HCT116 (cell line): ENCODE measurements at regions not wholly inside any gene's neighbourhood (a gene's known extent, or its start where the extent isn't known, plus 50 kb on each side); places are given as distances from the start of the nearest gene placed in this dataset.
"Not testable (repeated sequence)": the region's sequence is repeated elsewhere in the genome, so short reads cannot be mapped to it uniquely, and the experiment has no call there.

Source experiments
- ATAC-seq: fragments of 200-7000 bp; cut with Tn5 transposase; 2 replicates; pipeline ENCODE4 v1.9.1; 2020; ENCODE audit warnings: mild to moderate bottlenecking, moderate library complexity
- BruUV-seq: library from RNA; stranded (reverse); fragments of 400-500 nt; replicated peaks from 2 replicates; lab custom pipeline; 2021; lab: Mats Ljungman, UMichigan
- CTCF ChIA-PET: fragments of 300-600 bp; sonication (Branson Sonifier 250); formaldehyde crosslinking; loops from one replicate; lab custom pipeline; 2021; ENCODE audit warnings: antibody characterized with exemption; lab: Charles Lee
- POLR2A ChIA-PET: fragments of 300-600, 350-600 bp; sonication (Branson Sonifier 250); formaldehyde crosslinking; loops from one replicate; lab custom pipeline; 2021; ENCODE audit warnings: antibody characterized with exemption; lab: Charles Lee
- RAD21 ChIA-PET, 2 experiments: fragments of 300-600 bp; sonication (Branson Sonifier 250); formaldehyde crosslinking; loops; one replicate each; lab custom pipeline; 2023; ENCODE audit warnings: low total read pairs in 2 of 2; ENCODE audit not compliant: uncharacterized antibody in 2 of 2, unreplicated experiment in 2 of 2, low non-redundant PET in 1 of 2; lab: Charles Lee
- DNase-seq: peaks from one replicate; pipeline ENCODE4 v3.0.0-alpha.2; 2010; ENCODE audit warnings: low read depth, low spot score
- H2AFZ ChIP-seq: fragments of 200-600 bp; shearing (Covaris generic), sonication (generic); 2 replicates; pipeline ENCODE4 v1.6.1; 2017; ENCODE audit warnings: low read depth, mixed run types, mixed read lengths, antibody characterized with exemption, low read length; ENCODE audit not compliant: poor library complexity, severe bottlenecking
- H3K27ac ChIP-seq: 2 replicates; pipeline ENCODE4 v1.5.1; 2012; ENCODE audit warnings: low read depth, low read length
- H3K27me3 ChIP-seq: fragments of 200-600 bp; sonication (generic); 2 replicates; pipeline ENCODE4 v1.6.1; 2016; ENCODE audit warnings: mixed run types, low read length, mixed read lengths; ENCODE audit not compliant: insufficient read depth
- H3K36me3 ChIP-seq, 2 experiments: fragments of 200-500 bp in 1 of 2; fragments of 200-600 bp in 1 of 2; sonication (Bioruptor generic) in 1 of 2; sonication (generic) in 1 of 2; 2 replicates each; pipeline versions ENCODE4 v1.5.1 to v1.6.1; 2014 to 2016; ENCODE audit warnings: low read length in 2 of 2, inconsistent platforms in 1 of 2, mixed read lengths in 1 of 2, mixed run types in 1 of 2; ENCODE audit not compliant: insufficient read depth in 2 of 2, control insufficient read depth in 1 of 2
- H3K4me1 ChIP-seq, 2 experiments: fragments of 200-600 bp in 1 of 2; sonication (generic) in 1 of 2; 2 replicates each; pipeline versions ENCODE4 v1.5.1 to v1.6.1; 2012 to 2017; ENCODE audit warnings: low read length in 2 of 2, inconsistent platforms in 1 of 2, mild to moderate bottlenecking in 1 of 2, mixed read lengths in 1 of 2, mixed run types in 1 of 2, moderate library complexity in 1 of 2; ENCODE audit not compliant: insufficient read depth in 2 of 2, control insufficient read depth in 1 of 2
- H3K4me2 ChIP-seq: fragments of 200-600 bp; sonication (generic); 2 replicates; pipeline ENCODE4 v1.6.1; 2017; ENCODE audit warnings: mixed run types, low read length, mixed read lengths
- H3K4me3 ChIP-seq, 2 experiments: fragments of 200-600 bp in 1 of 2; sonication (generic) in 1 of 2; replicated peaks in 1 of 2; 2 replicates each; pipeline ENCODE4 v1.5.1; 2011 to 2016; ENCODE audit warnings: low read length in 2 of 2, control low read depth in 1 of 2, low read depth in 1 of 2, mild to moderate bottlenecking in 1 of 2, mixed read lengths in 1 of 2, mixed run types in 1 of 2
- H3K79me2 ChIP-seq: fragments of 200-600 bp; sonication (generic); 2 replicates; pipeline ENCODE4 v1.6.1; 2017; ENCODE audit warnings: mild to moderate bottlenecking, mixed run types, low read length, moderate library complexity, mixed read lengths; ENCODE audit not compliant: insufficient read depth
- H3K9ac ChIP-seq: fragments of 200-600 bp; sonication (generic); 2 replicates; pipeline ENCODE4 v1.6.1; 2016; ENCODE audit warnings: low read length, mixed read lengths
- H3K9me2 ChIP-seq: fragments of 200-600 bp; sonication (generic), shearing (Covaris generic); 2 replicates; pipeline ENCODE4 v1.6.1; 2017; ENCODE audit warnings: mixed run types, mild to moderate bottlenecking, moderate library complexity; ENCODE audit not compliant: insufficient read depth
- H3K9me3 ChIP-seq, 2 experiments: fragments of 200-500 bp in 1 of 2; fragments of 200-600 bp in 1 of 2; sonication (Bioruptor generic) in 1 of 2; sonication (generic) in 1 of 2; 2 replicates each; pipeline ENCODE4 v1.6.1; 2014 to 2017; ENCODE audit warnings: low read length in 2 of 2, mixed read lengths in 2 of 2, inconsistent platforms in 1 of 2, low read depth in 1 of 2, mild to moderate bottlenecking in 1 of 2, mixed run types in 1 of 2, moderate library complexity in 1 of 2; ENCODE audit not compliant: control insufficient read depth in 1 of 2, insufficient read depth in 1 of 2
- H4K20me1 ChIP-seq: fragments of 200-600 bp; sonication (generic), shearing (Covaris generic); 2 replicates; pipeline ENCODE4 v1.6.1; 2017; ENCODE audit warnings: mixed run types, mild to moderate bottlenecking, moderate library complexity; ENCODE audit not compliant: insufficient read depth
- POLR2AphosphoS5 ChIP-seq: IDR thresholded peaks from 2 replicates; pipeline ENCODE4 v1.6.1; 2011; ENCODE audit warnings: mild to moderate bottlenecking, low read depth, low read length, moderate library complexity
- intact Hi-C: fragments of 100-400 bp; cut with micrococcal nuclease; formaldehyde crosslinking; loops from 2 replicates; pipeline ENCODE4 v1.10.0; 2022

DNA sequence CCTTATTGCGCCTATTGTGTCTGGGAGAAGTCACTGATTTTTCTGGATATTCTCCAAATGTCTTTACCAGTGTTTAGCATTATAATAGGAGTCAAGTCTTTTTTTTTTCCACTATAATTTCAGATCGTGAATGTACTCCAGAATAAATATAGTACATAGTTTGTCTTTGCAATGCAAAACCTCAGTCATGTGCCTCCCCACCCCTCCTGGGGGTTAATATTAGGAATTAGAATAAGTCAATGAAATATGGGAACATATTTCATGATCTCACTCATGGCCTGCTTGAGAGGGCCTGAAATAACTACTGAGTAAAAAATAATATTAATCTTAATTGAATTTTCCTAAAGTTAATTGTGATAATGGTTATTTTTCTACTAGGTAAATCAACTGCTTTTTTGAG lies 79.0 kb upstream of the TMEM170B start:
- Histone ChIP-seq H3K79me2 (no peaks in the 10 kb centered on the region), H3K9ac (no peak overlapping the region), H3K9me2 (no peaks in the 10 kb centered on the region), H4K20me1 (no peaks in the 10 kb centered on the region), H2AFZ (no peak overlapping the region), H3K4me2 (no peak overlapping the region), H3K27me3 (no peaks in the 10 kb centered on the region), H3K27ac (no peak overlapping the region), H3K4me3 (no peak overlapping the region), H3K36me3 (no peaks in the 10 kb centered on the region), H3K9me3 (no peaks in the 10 kb centered on the region), H3K4me1 (no peaks in the 10 kb centered on the region)
- ATAC-seq (no peak), DNase-seq (no peak)
- TF ChIP-seq POLR2AphosphoS5, result no peak
- ChIA-PET RAD21 (no interaction called here), POLR2A (interaction anchor here (0.6 kb wide), 1 partner anchor 284 kb away, joined by 3 read pairs; no protein-coding TSS in a partner anchor), CTCF (no interaction called here)
- intact Hi-C loops, result no loop called here
- BruUV-seq, result no TSS peak

DNA sequence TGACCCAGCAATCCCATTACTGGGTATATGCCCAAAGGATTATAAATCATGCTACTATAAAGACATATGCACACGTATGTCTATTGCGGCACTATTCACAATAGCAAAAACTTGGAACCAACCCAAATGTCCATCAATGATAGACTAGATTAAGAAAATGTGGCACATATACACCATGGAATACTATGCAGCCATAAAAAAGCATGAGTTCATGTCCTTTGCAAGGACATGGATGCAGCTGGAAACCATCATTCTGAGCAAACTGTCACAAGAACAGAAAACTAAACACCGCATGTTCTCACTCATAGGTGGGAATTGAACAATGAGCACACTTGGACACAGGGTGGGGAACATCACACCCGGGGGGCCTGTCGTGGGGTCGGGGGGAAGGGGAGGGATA lies 80.1 kb upstream of the TMEM170B start:
- H3K9me3 ChIP-seq, H3K4me3 ChIP-seq, H3K4me2 ChIP-seq, DNase-seq, H3K36me3 ChIP-seq, H3K79me2 ChIP-seq, H3K27me3 ChIP-seq, POLR2A ChIA-PET, H3K27ac ChIP-seq, intact Hi-C loops, ATAC-seq, RAD21 ChIA-PET, H3K9ac ChIP-seq, H2AFZ ChIP-seq, BruUV-seq, H4K20me1 ChIP-seq, H3K4me1 ChIP-seq, CTCF ChIA-PET, H3K9me2 ChIP-seq: not testable (repeated sequence)

DNA sequence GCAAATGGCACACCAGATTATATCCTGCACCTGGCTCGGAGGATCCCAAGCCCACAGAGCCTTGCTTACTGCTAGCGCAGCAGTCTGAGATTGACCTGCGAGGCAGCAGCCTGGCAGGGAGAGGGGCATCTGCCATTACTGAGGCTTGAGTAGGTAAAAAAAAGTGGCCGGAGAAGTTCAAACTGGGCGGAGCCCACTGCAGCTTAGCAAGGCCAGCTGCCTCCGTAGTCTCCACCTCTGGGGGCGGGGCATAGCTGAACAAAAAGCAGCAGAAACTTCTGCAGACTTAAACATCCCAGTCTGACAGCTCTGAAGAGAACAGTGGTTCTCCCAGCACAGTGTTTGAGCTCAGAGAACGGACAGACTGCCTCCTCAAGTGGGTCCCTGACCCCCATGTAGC lies 85.4 kb upstream of the TMEM170B start:
- H3K4me3 ChIP-seq, RAD21 ChIA-PET, H2AFZ ChIP-seq, H3K4me1 ChIP-seq, H4K20me1 ChIP-seq, DNase-seq, BruUV-seq, H3K27ac ChIP-seq, H3K9me3 ChIP-seq, POLR2A ChIA-PET, H3K9me2 ChIP-seq, H3K4me2 ChIP-seq, H3K27me3 ChIP-seq, H3K9ac ChIP-seq, H3K79me2 ChIP-seq, H3K36me3 ChIP-seq, CTCF ChIA-PET, ATAC-seq, intact Hi-C loops: not testable (repeated sequence)
